ENCODE measurements at regions not wholly inside any gene's neighbourhood (a gene's known extent, or its start where the extent isn't known, plus 50 kb on each side); places are given as distances from the start of the nearest gene placed in this dataset.

GRCh38 chr7:15099074-15099473 lies 196.5 kb upstream of the DGKB start:
- TF ChIP-seq CTCF (IDR thresholded peaks at IDR 0.05) (no peak), POLR2A (IDR thresholded peaks at IDR 0.05) (no peak)

Measured in thyroid gland (tissue), 4 donors.